ENCODE measurements at regions not wholly inside any gene's neighbourhood (a gene's known extent, or its start where the extent isn't known, plus 50 kb on each side); places are given as distances from the start of the nearest gene placed in this dataset.

DNA sequence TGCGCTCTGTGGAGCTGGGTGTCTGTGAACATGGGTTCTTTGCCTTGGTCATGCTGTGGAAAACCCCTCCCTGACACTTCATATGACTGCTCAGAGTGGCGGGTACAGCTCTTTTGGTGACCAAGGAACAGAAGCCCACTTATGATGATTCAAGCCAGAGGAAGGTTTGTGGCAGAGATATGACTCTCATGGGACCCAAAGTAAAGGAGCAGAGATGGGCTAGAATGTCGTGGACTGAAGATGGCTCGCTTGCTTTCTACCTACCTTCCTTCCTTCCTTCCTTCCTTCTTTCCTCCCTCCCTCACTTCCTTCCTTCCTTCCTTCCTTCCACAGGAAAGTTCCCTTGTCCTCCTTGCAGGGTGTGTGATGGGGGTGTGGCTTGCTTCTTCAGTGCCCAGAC is 169.7 kb upstream of the IRX3 start:
- Histone ChIP-seq H3K4me3 (no peak overlapping the region), H3K9me3 (replicated peaks) (no peaks in the 10 kb centered on the region), H3K27me3 (ENCODE audit: low read depth) (no peaks in the 10 kb centered on the region), H3K4me1 (no peaks in the 10 kb centered on the region), H3K27ac (replicated peaks) (no peak overlapping the region), H3K36me3 (no peaks in the 10 kb centered on the region)
- no peak for DNase-seq
- TF ChIP-seq CTCF (IDR thresholded peaks at IDR 0.05; ENCODE audit: borderline replicate concordance): no peak
- intact Hi-C loops (cut with micrococcal nuclease): no loop called here

DNA sequence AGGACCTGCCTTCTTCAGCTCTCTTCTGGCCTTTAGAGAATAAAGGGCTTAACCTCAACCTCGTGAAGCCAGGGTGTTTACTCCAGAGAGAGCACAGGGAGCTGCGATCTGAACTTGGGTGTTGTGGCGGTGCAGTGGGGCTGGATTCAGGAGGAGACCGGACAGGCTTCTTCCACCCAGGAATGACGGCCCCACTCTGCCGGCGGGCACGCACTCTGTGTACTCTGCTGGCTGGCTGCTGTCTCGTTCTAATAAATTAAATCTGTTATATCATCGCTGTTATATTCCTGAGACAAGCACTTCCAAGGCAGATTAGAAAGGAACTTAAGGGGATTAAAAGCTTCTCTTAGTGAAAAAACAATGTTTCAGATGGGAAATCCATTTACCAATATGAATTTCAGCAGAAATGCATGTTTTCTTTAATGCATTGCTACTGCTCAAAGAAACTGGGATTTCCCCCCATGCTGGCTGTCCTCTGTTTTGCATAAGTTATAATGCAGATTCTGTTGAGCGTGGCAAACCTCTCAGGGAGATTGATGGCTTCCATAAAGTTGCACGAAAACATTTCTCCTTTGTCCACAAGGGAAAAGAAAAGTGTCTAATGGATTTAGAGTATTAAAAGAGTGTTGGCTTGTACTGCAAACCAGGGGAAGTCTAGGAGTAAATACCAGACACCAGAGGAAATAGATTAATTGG is 168.6 kb upstream of the IRX3 start:
- Histone ChIP-seq H3K9me3 (replicated peaks) (no peaks in the 10 kb centered on the region), H3K27me3 (ENCODE audit: low read depth) (no peaks in the 10 kb centered on the region), H3K27ac (replicated peaks) (no peak overlapping the region), H3K4me1 (no peaks in the 10 kb centered on the region), H3K4me3 (no peak overlapping the region), H3K36me3 (no peaks in the 10 kb centered on the region)
- intact Hi-C loops (cut with micrococcal nuclease): no loop called here
- no peak for DNase-seq
- no peak for TF ChIP-seq CTCF (IDR thresholded peaks at IDR 0.05; ENCODE audit: borderline replicate concordance)

DNA sequence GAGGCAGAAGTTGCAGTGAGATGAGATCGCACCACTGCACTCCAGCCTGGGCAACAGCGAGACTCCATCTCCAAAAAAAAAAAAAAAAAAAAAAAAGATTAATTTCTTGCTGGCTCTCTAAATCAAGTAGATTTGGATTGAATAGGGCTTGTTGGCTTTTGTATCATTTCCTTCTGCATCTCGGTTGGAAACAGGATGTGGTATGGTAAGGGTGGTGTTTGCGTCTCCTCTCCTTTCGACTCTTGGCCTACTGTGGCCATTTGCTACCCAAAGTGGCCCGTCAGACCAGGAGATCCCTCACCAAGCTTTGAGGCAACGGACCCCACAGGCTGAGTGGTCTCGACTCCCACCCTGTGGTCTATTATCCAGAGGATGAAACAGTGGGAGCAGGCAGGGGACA is 168.0 kb upstream of the IRX3 start:
- Histone ChIP-seq H3K36me3 (no peaks in the 10 kb centered on the region), H3K4me1 (no peaks in the 10 kb centered on the region), H3K27me3 (ENCODE audit: low read depth) (no peaks in the 10 kb centered on the region), H3K9me3 (replicated peaks) (no peaks in the 10 kb centered on the region), H3K4me3 (no peak overlapping the region), H3K27ac (replicated peaks) (no peak overlapping the region)
- no peak for DNase-seq
- intact Hi-C loops (cut with micrococcal nuclease): no loop called here
- TF ChIP-seq CTCF (IDR thresholded peaks at IDR 0.05; ENCODE audit: borderline replicate concordance): no peak

- Histone ChIP-seq H3K27ac (replicated peaks) (no peak overlapping the region), H3K4me3 (no peak overlapping the region), H3K9me3 (replicated peaks) (no peaks in the 10 kb centered on the region), H3K27me3 (ENCODE audit: low read depth) (no peaks in the 10 kb centered on the region), H3K4me1 (no peaks in the 10 kb centered on the region), H3K36me3 (no peaks in the 10 kb centered on the region)
- intact Hi-C loops (cut with micrococcal nuclease): no loop called here
- no peak for DNase-seq
- TF ChIP-seq CTCF (IDR thresholded peaks at IDR 0.05; ENCODE audit: borderline replicate concordance): no peak
Observed at GRCh38 chr16:54453871-54454270, 167.3 kb upstream of the IRX3 start.

DNA sequence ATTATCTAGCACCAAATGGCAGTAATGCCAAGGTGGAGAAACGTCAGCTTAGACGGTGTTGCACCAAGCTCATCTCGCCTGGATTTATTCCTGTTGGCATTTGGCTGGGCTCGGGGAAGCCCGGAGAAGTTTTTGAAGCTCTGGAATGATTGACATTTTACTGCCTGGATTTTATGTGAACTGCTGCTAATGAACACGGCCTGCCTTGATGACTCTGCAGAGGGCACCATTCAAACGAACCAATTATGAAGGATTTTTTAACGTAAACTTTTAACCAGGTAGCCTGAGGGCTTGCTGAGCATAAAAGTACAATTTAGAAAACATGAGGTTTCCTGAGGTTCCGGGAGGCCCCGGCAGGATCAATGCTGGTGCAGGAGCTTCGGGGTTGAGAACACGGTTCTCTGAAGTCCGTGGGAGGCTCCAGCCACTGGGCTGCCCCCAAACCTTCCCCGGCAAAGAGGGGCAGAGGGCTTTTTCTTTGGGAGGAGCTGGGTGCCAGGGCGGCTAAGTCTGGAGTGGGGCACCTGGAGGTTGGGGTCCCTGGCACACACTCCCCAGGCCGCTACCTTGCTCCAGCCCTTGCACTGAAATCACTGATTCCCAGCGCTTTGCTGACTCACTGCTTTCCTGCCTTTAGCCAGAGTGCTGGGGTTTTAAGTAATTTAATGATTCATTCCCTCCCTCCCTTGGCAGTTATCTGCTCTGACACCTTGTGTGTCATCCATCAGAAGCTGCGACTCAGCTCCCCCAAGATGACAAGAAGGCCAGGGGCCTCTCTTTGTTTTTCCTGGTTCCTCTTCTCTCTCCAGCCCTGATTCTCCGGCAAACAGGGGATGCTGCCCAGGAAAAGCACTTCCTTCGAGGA is 161.2 kb upstream of the IRX3 start:
- Histone ChIP-seq H3K4me1 (peaks cover 16% of the 10 kb centered on the region), H3K9me3 (replicated peaks) (peaks cover 24% of the 10 kb centered on the region), H3K36me3 (no peaks in the 10 kb centered on the region), H3K4me3 (no peak overlapping the region), H3K27me3 (ENCODE audit: low read depth) (no peaks in the 10 kb centered on the region), H3K27ac (replicated peaks) (peak overlapping the region; percentile 83)
- no peak for DNase-seq
- intact Hi-C loops (cut with micrococcal nuclease): no loop called here
- no peak for TF ChIP-seq CTCF (IDR thresholded peaks at IDR 0.05; ENCODE audit: borderline replicate concordance)
